ENCODE measurements at regions not wholly inside any gene's neighbourhood (a gene's known extent, or its start where the extent isn't known, plus 50 kb on each side); places are given as distances from the start of the nearest gene placed in this dataset.

DNA sequence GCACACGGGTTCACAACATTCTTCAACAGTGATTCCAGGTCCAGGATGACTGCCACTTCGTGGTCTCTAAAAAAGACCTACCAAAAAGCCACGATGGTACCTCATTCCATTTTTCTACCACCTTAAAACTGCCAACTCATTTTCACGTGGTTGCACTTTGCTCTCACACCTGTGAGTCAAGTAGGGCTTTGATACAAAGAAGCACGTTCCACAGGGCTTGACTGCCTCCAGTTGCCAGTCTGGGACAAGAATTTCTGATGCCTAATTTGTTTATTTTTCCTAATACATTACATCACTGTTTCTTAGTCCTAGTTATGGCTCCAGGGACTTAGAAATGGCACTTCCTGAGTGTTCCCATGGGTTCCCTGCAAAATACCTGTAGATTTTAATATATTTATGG lies 911.6 kb upstream of the EEF2KMT start:
- in situ Hi-C loops (cut with HindIII; ENCODE audit: extremely low pct_ligation_motif_present, low pct_unique_long_range_greater_than_20kb), result no loop called here
- Histone ChIP-seq H3K4me1 (ENCODE audit: insufficient read depth, low read length) (no peaks in the 10 kb centered on the region), H3K9me3 (ENCODE audit: low read length) (no peaks in the 10 kb centered on the region), H3K9ac (ENCODE audit: insufficient read depth, low read depth, low read length) (no peak overlapping the region), H3K4me2 (ENCODE audit: low read depth, low read length) (no peak overlapping the region), H3K36me3 (replicated peaks in 1 of 2; ENCODE audit: control insufficient read depth in 1 of 2, insufficient read depth in 2 of 2, low read length in 2 of 2) (no peaks in the 10 kb centered on the region), H3K27ac (ENCODE audit: extremely low read length, insufficient read depth, low read length) (no peak overlapping the region), H3K79me2 (ENCODE audit: insufficient read depth, low read length) (no peaks in the 10 kb centered on the region), H2AFZ (ENCODE audit: low read length) (no peak overlapping the region), H3K4me3 (replicated peaks in 1 of 3; ENCODE audit: insufficient read depth in 1 of 3, low read depth in 2 of 3, low read length in 3 of 3) (no peak overlapping the region), H3K27me3 (ENCODE audit: control insufficient read depth in 1 of 2, insufficient read depth in 2 of 2, low read length in 2 of 2) (no peaks in the 10 kb centered on the region), H4K20me1 (ENCODE audit: insufficient read depth, low read length) (no peaks in the 10 kb centered on the region)
- ATAC-seq (no peak), FAIRE-seq (no peak), DNase-seq (ENCODE audit: low spot score) (no peak)
- intact Hi-C loops (cut with micrococcal nuclease; ENCODE audit: unreplicated experiment), result no loop called here
- BruUV-seq (replicated peaks), result no TSS peak
- ChIA-PET CTCF (ENCODE audit: low intra/inter-chr PET ratio, low total read pairs) (no interaction called here), POLR2A (no interaction called here)
- WGBS (ENCODE audit: low lambda C conversion rate), result 0% methylated on average over 5 of the region's 5 CpGs
- TF ChIP-seq FOSL2 (CRISPR knock-in tag; IDR thresholded peaks at IDR 0.05), result no peak
- TF ChIP-seq, protein P1, sequence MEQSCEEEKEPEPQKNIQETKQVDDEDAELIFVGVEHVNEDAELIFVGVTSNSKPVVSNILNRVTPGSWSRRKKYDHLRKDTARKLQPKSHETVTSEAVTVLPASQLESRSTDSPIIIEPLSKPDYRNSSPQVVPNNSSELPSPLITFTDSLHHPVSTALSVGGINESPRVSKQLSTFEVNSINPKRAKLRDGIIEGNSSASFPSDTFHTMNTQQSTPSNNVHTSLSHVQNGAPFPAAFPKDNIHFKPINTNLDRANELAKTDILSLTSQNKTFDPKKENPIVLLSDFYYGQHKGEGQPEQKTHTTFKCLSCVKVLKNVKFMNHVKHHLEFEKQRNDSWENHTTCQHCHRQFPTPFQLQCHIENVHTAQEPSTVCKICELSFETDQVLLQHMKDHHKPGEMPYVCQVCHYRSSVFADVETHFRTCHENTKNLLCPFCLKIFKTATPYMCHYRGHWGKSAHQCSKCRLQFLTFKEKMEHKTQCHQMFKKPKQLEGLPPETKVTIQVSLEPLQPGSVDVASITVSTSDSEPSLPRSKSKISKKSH (CRISPR knock-in tag; IDR thresholded peaks at IDR 0.05; ENCODE audit: borderline replicate concordance), result no peak
- no peak for TF ChIP-seq RAD51 (IDR thresholded peaks at IDR 0.05; ENCODE audit: borderline replicate concordance)
- TF ChIP-seq, protein P2, sequence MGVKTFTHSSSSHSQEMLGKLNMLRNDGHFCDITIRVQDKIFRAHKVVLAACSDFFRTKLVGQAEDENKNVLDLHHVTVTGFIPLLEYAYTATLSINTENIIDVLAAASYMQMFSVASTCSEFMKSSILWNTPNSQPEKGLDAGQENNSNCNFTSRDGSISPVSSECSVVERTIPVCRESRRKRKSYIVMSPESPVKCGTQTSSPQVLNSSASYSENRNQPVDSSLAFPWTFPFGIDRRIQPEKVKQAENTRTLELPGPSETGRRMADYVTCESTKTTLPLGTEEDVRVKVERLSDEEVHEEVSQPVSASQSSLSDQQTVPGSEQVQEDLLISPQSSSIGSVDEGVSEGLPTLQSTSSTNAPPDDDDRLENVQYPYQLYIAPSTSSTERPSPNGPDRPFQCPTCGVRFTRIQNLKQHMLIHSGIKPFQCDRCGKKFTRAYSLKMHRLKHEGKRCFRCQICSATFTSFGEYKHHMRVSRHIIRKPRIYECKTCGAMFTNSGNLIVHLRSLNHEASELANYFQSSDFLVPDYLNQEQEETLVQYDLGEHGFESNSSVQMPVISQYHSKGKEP (CRISPR knock-in tag; IDR thresholded peaks at IDR 0.05), result no peak
- TF ChIP-seq CREM (IDR thresholded peaks at IDR 0.05), result no peak
- TF ChIP-seq CREM (CRISPR knock-in tag; IDR thresholded peaks at IDR 0.05), result no peak
- no peak for TF ChIP-seq ZBTB8A (CRISPR knock-in tag; IDR thresholded peaks at IDR 0.05; ENCODE audit: borderline replicate concordance, low read depth)
- TF ChIP-seq, protein P3, sequence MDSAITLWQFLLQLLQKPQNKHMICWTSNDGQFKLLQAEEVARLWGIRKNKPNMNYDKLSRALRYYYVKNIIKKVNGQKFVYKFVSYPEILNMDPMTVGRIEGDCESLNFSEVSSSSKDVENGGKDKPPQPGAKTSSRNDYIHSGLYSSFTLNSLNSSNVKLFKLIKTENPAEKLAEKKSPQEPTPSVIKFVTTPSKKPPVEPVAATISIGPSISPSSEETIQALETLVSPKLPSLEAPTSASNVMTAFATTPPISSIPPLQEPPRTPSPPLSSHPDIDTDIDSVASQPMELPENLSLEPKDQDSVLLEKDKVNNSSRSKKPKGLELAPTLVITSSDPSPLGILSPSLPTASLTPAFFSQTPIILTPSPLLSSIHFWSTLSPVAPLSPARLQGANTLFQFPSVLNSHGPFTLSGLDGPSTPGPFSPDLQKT (CRISPR knock-in tag; IDR thresholded peaks at IDR 0.05; ENCODE audit: borderline replicate concordance), result no peak
- TF ChIP-seq ZNF674 (CRISPR knock-in tag; IDR thresholded peaks at IDR 0.05; ENCODE audit: low read depth), result no peak
- TF ChIP-seq, protein P4, sequence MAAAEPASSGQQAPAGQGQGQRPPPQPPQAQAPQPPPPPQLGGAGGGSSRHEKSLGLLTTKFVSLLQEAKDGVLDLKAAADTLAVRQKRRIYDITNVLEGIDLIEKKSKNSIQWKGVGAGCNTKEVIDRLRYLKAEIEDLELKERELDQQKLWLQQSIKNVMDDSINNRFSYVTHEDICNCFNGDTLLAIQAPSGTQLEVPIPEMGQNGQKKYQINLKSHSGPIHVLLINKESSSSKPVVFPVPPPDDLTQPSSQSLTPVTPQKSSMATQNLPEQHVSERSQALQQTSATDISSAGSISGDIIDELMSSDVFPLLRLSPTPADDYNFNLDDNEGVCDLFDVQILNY (CRISPR knock-in tag; conservative IDR thresholded peaks at IDR 0.05), result no peak
- no peak for TF ChIP-seq ZNF460 (CRISPR knock-in tag; IDR thresholded peaks at IDR 0.05; ENCODE audit: borderline replicate concordance)
- TF ChIP-seq, protein P5, sequence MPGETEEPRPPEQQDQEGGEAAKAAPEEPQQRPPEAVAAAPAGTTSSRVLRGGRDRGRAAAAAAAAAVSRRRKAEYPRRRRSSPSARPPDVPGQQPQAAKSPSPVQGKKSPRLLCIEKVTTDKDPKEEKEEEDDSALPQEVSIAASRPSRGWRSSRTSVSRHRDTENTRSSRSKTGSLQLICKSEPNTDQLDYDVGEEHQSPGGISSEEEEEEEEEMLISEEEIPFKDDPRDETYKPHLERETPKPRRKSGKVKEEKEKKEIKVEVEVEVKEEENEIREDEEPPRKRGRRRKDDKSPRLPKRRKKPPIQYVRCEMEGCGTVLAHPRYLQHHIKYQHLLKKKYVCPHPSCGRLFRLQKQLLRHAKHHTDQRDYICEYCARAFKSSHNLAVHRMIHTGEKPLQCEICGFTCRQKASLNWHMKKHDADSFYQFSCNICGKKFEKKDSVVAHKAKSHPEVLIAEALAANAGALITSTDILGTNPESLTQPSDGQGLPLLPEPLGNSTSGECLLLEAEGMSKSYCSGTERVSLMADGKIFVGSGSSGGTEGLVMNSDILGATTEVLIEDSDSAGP (CRISPR knock-in tag; IDR thresholded peaks at IDR 0.05; ENCODE audit: borderline replicate concordance), result no peak
- TF ChIP-seq, protein P6, sequence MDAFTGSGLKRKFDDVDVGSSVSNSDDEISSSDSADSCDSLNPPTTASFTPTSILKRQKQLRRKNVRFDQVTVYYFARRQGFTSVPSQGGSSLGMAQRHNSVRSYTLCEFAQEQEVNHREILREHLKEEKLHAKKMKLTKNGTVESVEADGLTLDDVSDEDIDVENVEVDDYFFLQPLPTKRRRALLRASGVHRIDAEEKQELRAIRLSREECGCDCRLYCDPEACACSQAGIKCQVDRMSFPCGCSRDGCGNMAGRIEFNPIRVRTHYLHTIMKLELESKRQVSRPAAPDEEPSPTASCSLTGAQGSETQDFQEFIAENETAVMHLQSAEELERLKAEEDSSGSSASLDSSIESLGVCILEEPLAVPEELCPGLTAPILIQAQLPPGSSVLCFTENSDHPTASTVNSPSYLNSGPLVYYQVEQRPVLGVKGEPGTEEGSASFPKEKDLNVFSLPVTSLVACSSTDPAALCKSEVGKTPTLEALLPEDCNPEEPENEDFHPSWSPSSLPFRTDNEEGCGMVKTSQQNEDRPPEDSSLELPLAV (CRISPR knock-in tag; conservative IDR thresholded peaks at IDR 0.05; ENCODE audit: low read depth), result no peak
- no peak for TF ChIP-seq NR2F6 (IDR thresholded peaks at IDR 0.05)
- no peak for TF ChIP-seq NR2F6 (CRISPR knock-in tag; IDR thresholded peaks at IDR 0.05)
- no peak for TF ChIP-seq BRCA1 (CRISPR knock-in tag; IDR thresholded peaks at IDR 0.05)
- no peak for TF ChIP-seq ZNF768 (CRISPR knock-in tag; IDR thresholded peaks at IDR 0.05)
- TF ChIP-seq ZNF549 (CRISPR knock-in tag; IDR thresholded peaks at IDR 0.05), result no peak
- no peak for TF ChIP-seq ZSCAN25 (CRISPR knock-in tag; IDR thresholded peaks at IDR 0.05)

Measured in HepG2 (cell line).